Neural progenitor cell (in vitro differentiated cells): ENCODE measurements at regions not wholly inside any gene's neighbourhood (a gene's known extent, or its start where the extent isn't known, plus 50 kb on each side); places are given as distances from the start of the nearest gene placed in this dataset.

Source experiments
- CTCF ChIP-seq: fragments of 200-600 bp; sonication (generic); IDR thresholded peaks from 2 replicates; pipeline ENCODE4 v1.5.1; 2017; ENCODE audit warnings: antibody characterized with exemption, mild to moderate bottlenecking
- EZH2 ChIP-seq: fragments of 200-600 bp; sonication (generic); IDR thresholded peaks from 2 replicates; pipeline ENCODE4 v1.6.1; 2017; ENCODE audit warnings: antibody characterized with exemption, mild to moderate bottlenecking, moderate library complexity

GRCh38 chr7:34454381-34454780 lies 203.6 kb upstream of the NPSR1 start:
- TF ChIP-seq CTCF (no peak), EZH2 (no peak)
